ENCODE measurements at regions not wholly inside any gene's neighbourhood (a gene's known extent, or its start where the extent isn't known, plus 50 kb on each side); places are given as distances from the start of the nearest gene placed in this dataset.
"Not testable (repeated sequence)": the region's sequence is repeated elsewhere in the genome, so short reads cannot be mapped to it uniquely, and the experiment has no call there.

DNA sequence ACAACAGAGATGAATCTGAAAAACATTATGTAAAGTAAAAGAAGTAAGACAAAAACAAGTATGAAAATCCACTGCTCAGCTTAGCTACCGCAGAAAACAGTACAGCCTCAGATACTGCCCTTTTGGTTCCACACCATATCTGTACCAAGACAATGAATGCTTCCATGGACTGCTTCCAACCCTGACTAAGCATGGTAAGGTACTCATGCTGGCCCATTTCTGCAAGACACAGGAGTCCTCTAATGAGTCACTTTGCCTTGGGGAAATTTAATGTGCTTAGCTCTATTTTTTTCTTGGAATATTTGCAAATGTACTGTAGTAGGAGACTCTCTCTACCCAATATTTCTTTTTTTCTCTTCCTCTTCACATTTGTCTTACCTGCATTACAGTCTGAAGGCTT is 931.7 kb upstream of the HS3ST1 start:
- POLR2A ChIA-PET = no interaction called here
- Histone ChIP-seq H3K4me2 (no peak overlapping the region), H3K9me3 (no peaks in the 10 kb centered on the region), H3K4me3 (no peak overlapping the region), H3K4me1 (no peaks in the 10 kb centered on the region), H3K27ac (no peak overlapping the region)
- 45% methylated on average over 1 of the region's 1 CpG for WGBS (ENCODE audit: missing lambda C conversion rate)
- CTCF ChIA-PET = no interaction called here
- DNase-seq (ENCODE audit: low read depth in 1 of 2, low spot score in 1 of 2) (no peak), ATAC-seq (no peak), FAIRE-seq (no peak)
- TF ChIP-seq, protein P1, sequence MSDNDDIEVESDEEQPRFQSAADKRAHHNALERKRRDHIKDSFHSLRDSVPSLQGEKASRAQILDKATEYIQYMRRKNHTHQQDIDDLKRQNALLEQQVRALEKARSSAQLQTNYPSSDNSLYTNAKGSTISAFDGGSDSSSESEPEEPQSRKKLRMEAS (IDR thresholded peaks at IDR 0.05) = no peak
- no peak for TF ChIP-seq RCOR1 (IDR thresholded peaks at IDR 0.05; ENCODE audit: low read depth, low read length)
- no peak for TF ChIP-seq PHF8 (IDR thresholded peaks at IDR 0.05; ENCODE audit: borderline replicate concordance, low read depth)
- no peak for TF ChIP-seq ZSCAN20 (CRISPR knock-in tag; IDR thresholded peaks at IDR 0.05)
- no peak for TF ChIP-seq HOXA7 (CRISPR knock-in tag; IDR thresholded peaks at IDR 0.05)
- no peak for TF ChIP-seq EP300 (IDR thresholded peaks at IDR 0.05)
- TF ChIP-seq CHD4 (IDR thresholded peaks at IDR 0.05; ENCODE audit: borderline replicate concordance) = no peak
- no peak for TF ChIP-seq ZC3H11A (IDR thresholded peaks at IDR 0.05)
- TF ChIP-seq EHMT2 (IDR thresholded peaks at IDR 0.05; ENCODE audit: low read depth) = no peak

DNA sequence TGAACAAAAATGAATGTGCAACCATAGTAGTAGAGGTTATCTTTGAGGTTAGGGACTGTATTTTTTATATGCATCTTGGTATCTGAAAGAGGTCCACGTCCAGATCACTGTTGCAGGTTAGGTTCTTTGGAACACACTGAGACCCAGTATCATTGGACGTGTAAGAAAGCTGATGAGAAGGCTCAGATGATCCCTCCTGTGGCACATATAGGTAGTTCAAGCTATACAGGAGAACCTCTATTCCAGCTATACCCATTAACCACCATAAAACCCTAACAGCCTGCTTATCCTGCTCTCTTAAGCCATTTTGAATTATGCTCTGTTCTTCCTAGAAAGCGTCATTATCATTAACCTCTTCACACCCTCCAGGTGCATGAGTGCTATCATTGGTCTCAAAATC is 930.7 kb upstream of the HS3ST1 start:
- Histone ChIP-seq H3K4me2 (no peak overlapping the region), H3K4me3 (no peak overlapping the region), H3K27ac (no peak overlapping the region), H3K4me1 (no peaks in the 10 kb centered on the region), H3K9me3 (no peaks in the 10 kb centered on the region)
- no peak for FAIRE-seq
- no peak for DNase-seq (ENCODE audit: low read depth in 1 of 2, low spot score in 1 of 2)
- CTCF ChIA-PET = no interaction called here
- ATAC-seq = no peak
- POLR2A ChIA-PET = no interaction called here
- no peak for TF ChIP-seq MAFK (IDR thresholded peaks at IDR 0.05; ENCODE audit: partially characterized antibody)
- WGBS (ENCODE audit: missing lambda C conversion rate) = 0% methylated on average over 3 of the region's 3 CpGs

DNA sequence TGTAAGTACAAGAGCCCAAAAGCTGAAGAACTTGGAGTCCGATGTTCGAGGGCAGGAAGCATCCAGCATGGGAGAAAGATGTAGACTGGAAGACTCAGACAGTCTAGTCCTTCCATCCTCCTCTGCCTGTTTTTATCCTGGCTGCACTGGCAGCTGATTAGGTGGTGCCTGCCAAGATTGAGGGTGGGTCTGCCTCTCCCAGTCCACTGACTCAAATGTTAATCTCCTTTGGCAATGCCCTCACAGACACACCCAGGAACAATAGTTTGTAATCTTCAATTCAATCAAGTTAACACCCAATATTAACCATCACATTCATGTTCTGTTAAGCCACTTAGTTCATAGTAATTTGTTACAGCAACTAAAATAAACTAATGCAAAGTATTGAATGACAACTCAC is 904.4 kb upstream of the HS3ST1 start:
- POLR2A ChIA-PET; H3K4me2 ChIP-seq; H3K9me3 ChIP-seq; FAIRE-seq; ATAC-seq; H3K4me1 ChIP-seq; H3K4me3 ChIP-seq; DNase-seq (ENCODE audit: low read depth in 1 of 2, low spot score in 1 of 2); H3K27ac ChIP-seq: not testable (repeated sequence)
- CTCF ChIA-PET = interaction anchor here (1.1 kb wide), 1 partner anchor 46 kb away, joined by 3 read pairs; no protein-coding TSS in a partner anchor
- 0% methylated on average over 2 of the region's 2 CpGs for WGBS (ENCODE audit: missing lambda C conversion rate)

DNA sequence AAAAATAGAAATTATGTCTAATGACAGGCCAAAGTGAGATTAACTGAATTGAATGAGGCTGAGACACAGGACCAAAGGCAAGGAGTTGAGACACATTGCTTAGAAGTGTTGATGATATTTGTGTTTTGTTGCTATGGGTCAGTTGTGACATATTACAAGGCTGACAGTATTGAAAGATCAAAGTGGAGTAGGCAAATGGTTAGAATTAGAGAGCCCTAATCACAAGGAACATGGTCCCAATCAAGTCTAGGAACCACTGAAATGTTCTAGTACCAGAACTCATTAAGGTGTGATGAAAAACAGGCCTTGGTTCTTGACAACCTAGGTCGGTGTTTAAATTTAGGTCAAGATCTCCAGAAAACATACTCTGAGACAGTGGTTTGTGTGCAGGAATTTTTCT is 896.3 kb upstream of the HS3ST1 start:
- FAIRE-seq = no peak
- no peak for ATAC-seq

GRCh38 chr4:12319765-12320164 is 891.1 kb upstream of the HS3ST1 start:
- no peaks in the 10 kb centered on the region for H3K9me3 ChIP-seq
- no peak for FAIRE-seq
- no peak for TF ChIP-seq NPAS2 (CRISPR knock-in tag; IDR thresholded peaks at IDR 0.05; ENCODE audit: borderline replicate concordance)
- TF ChIP-seq ZNF302 (CRISPR knock-in tag; IDR thresholded peaks at IDR 0.05) = no peak
- TF ChIP-seq ZC3H11A (IDR thresholded peaks at IDR 0.05) = no peak
- TF ChIP-seq HDAC2 (IDR thresholded peaks at IDR 0.05) = no peak
- TF ChIP-seq CHD4 (IDR thresholded peaks at IDR 0.05; ENCODE audit: borderline replicate concordance) = no peak
- TF ChIP-seq ELK1 (IDR thresholded peaks at IDR 0.05; ENCODE audit: low read depth, low read length) = no peak
- no peak for TF ChIP-seq HOXB5 (CRISPR knock-in tag; IDR thresholded peaks at IDR 0.05)
- no peak for TF ChIP-seq BHLHE40 (IDR thresholded peaks at IDR 0.05; ENCODE audit: low read depth, low read length)
- TF ChIP-seq MAZ (IDR thresholded peaks at IDR 0.05; ENCODE audit: borderline replicate concordance, low read depth, low read length) = no peak
- TF ChIP-seq KDM1A (IDR thresholded peaks at IDR 0.05; ENCODE audit: low read depth) = no peak
- TF ChIP-seq TP53 (CRISPR knock-in tag; IDR thresholded peaks at IDR 0.05) = no peak
- TF ChIP-seq ZFP36 (IDR thresholded peaks at IDR 0.05; ENCODE audit: borderline replicate concordance, partially characterized antibody) = no peak
- TF ChIP-seq, protein P2, sequence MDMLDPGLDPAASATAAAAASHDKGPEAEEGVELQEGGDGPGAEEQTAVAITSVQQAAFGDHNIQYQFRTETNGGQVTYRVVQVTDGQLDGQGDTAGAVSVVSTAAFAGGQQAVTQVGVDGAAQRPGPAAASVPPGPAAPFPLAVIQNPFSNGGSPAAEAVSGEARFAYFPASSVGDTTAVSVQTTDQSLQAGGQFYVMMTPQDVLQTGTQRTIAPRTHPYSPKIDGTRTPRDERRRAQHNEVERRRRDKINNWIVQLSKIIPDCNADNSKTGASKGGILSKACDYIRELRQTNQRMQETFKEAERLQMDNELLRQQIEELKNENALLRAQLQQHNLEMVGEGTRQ (IDR thresholded peaks at IDR 0.05) = no peak

More for the DNA sequence above, 896.3 kb upstream of the HS3ST1 start:
- H3K27ac ChIP-seq = no peak overlapping the region
- H3K4me3 ChIP-seq = no peak overlapping the region
- no peak overlapping the region for H3K4me2 ChIP-seq
- no peak for DNase-seq (ENCODE audit: low read depth in 1 of 2, low spot score in 1 of 2)
- no peaks in the 10 kb centered on the region for H3K9me3 ChIP-seq
- ChIA-PET POLR2A (no interaction called here), CTCF (no interaction called here)
- no peaks in the 10 kb centered on the region for H3K4me1 ChIP-seq
- WGBS (ENCODE audit: missing lambda C conversion rate) = 6% methylated on average over 1 of the region's 1 CpG
- no peak for TF ChIP-seq CBX8 (IDR thresholded peaks at IDR 0.05)
- TF ChIP-seq CHD2 (IDR thresholded peaks at IDR 0.05; ENCODE audit: low read length, partially characterized antibody) = no peak
- TF ChIP-seq POLR2AphosphoS2 (conservative IDR thresholded peaks at IDR 0.05; ENCODE audit: low read length) = no peak
- no peak for TF ChIP-seq RCOR1 (IDR thresholded peaks at IDR 0.05; ENCODE audit: low read depth, low read length)
- TF ChIP-seq, protein P2 (IDR thresholded peaks at IDR 0.05) = no peak
- TF ChIP-seq, protein P3, sequence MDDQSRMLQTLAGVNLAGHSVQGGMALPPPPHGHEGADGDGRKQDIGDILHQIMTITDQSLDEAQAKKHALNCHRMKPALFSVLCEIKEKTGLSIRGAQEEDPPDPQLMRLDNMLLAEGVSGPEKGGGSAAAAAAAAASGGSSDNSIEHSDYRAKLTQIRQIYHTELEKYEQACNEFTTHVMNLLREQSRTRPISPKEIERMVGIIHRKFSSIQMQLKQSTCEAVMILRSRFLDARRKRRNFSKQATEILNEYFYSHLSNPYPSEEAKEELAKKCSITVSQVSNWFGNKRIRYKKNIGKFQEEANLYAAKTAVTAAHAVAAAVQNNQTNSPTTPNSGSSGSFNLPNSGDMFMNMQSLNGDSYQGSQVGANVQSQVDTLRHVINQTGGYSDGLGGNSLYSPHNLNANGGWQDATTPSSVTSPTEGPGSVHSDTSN (IDR thresholded peaks at IDR 0.05) = no peak
- no peak for TF ChIP-seq GATA3 (IDR thresholded peaks at IDR 0.05; ENCODE audit: borderline replicate concordance)

More at GRCh38 chr4:12319765-12320164, 891.1 kb upstream of the HS3ST1 start:
- ChIA-PET CTCF (interaction anchor here (0.7 kb wide), 1 partner anchor 14 kb away, joined by 3 read pairs; no protein-coding TSS in a partner anchor), POLR2A (no interaction called here)
- Histone ChIP-seq H3K27ac (no peak overlapping the region), H3K4me1 (no peaks in the 10 kb centered on the region), H3K4me3 (no peak overlapping the region), H3K4me2 (no peak overlapping the region)
- ATAC-seq (no peak), DNase-seq (ENCODE audit: low read depth in 1 of 2, low spot score in 1 of 2) (no peak)
- WGBS (ENCODE audit: missing lambda C conversion rate) = under 1% methylated on average over 4 of the region's 4 CpGs
